GM18907 (cell line): ENCODE measurements at regions not wholly inside any gene's neighbourhood (a gene's known extent, or its start where the extent isn't known, plus 50 kb on each side); places are given as distances from the start of the nearest gene placed in this dataset.
"Not testable (repeated sequence)": the region's sequence is repeated elsewhere in the genome, so short reads cannot be mapped to it uniquely, and the experiment has no call there.

Experiments used
- ATAC-seq: cut with Tn5 transposase; IDR thresholded peaks from one replicate; pipeline ENCODE4 v1.9.1; 2021; ENCODE audit warnings: mild to moderate bottlenecking, moderate library complexity; ENCODE audit not compliant: unreplicated experiment

GRCh38 chr5:97478483-97478882, 295.4 kb upstream of the RIOK2 start:
- ATAC-seq = no peak

GRCh38 chr5:97480313-97480712, 297.3 kb upstream of the RIOK2 start:
- no peak for ATAC-seq

GRCh38 chr5:97488126-97488668, 305.1 kb upstream of the RIOK2 start:
- ATAC-seq = no peak

GRCh38 chr5:97489010-97489840, 306.2 kb upstream of the RIOK2 start:
- no peak for ATAC-seq

- no peak for ATAC-seq
These were observed 311.4 kb upstream of the RIOK2 start for GRCh38 chr5:97494465-97494864.

GRCh38 chr5:97495301-97495700, 312.3 kb upstream of the RIOK2 start:
- ATAC-seq = no peak

- no peak for ATAC-seq
These were observed 313.0 kb upstream of the RIOK2 start for GRCh38 chr5:97496037-97496436.

- no peak for ATAC-seq
These were observed 315.6 kb upstream of the RIOK2 start for GRCh38 chr5:97498657-97499056.

GRCh38 chr5:97499605-97500004, 316.6 kb upstream of the RIOK2 start:
- ATAC-seq = no peak

GRCh38 chr5:97501286-97501964, 318.4 kb upstream of the RIOK2 start:
- ATAC-seq = no peak

GRCh38 chr5:97501965-97502305, 318.9 kb upstream of the RIOK2 start:
- no peak for ATAC-seq

GRCh38 chr5:97508864-97509263, 325.8 kb upstream of the RIOK2 start:
- ATAC-seq = no peak

- not testable (repeated sequence) for ATAC-seq
These were observed 336.5 kb upstream of the RIOK2 start for GRCh38 chr5:97519565-97519964.

GRCh38 chr5:97523336-97523735, 340.3 kb upstream of the RIOK2 start:
- ATAC-seq = not testable (repeated sequence)

GRCh38 chr5:97525780-97526179, 342.7 kb upstream of the RIOK2 start:
- no peak for ATAC-seq

- no peak for ATAC-seq
These were observed 345.9 kb upstream of the RIOK2 start for GRCh38 chr5:97528941-97529340.

GRCh38 chr5:97529354-97529985, 346.4 kb upstream of the RIOK2 start:
- ATAC-seq = no peak

GRCh38 chr5:97531549-97531948, 348.5 kb upstream of the RIOK2 start:
- ATAC-seq = peak; percentile 95

- peak; percentile 72 for ATAC-seq
These were observed 351.1 kb upstream of the RIOK2 start for GRCh38 chr5:97534166-97534565.

GRCh38 chr5:97536683-97537082, 353.6 kb upstream of the RIOK2 start:
- no peak for ATAC-seq

GRCh38 chr5:97538912-97539311, 355.9 kb upstream of the RIOK2 start:
- ATAC-seq = no peak

- ATAC-seq = no peak
These were observed 358.8 kb upstream of the RIOK2 start for GRCh38 chr5:97541864-97542263.
